GM18507 (cell line): ENCODE measurements at regions not wholly inside any gene's neighbourhood (a gene's known extent, or its start where the extent isn't known, plus 50 kb on each side); places are given as distances from the start of the nearest gene placed in this dataset.

Source experiments
- DNase-seq: peaks from one replicate; pipeline ENCODE4 v3.0.0; 2011; ENCODE audit warnings: low read depth; ENCODE audit not compliant: insufficient read length; ENCODE audit errors: extremely low spot score
- FAIRE-seq: peaks from 2 replicates; lab custom pipeline; 2011; peaks lifted over from hg19 to GRCh38; lab: Jason Lieb, UNC

DNA sequence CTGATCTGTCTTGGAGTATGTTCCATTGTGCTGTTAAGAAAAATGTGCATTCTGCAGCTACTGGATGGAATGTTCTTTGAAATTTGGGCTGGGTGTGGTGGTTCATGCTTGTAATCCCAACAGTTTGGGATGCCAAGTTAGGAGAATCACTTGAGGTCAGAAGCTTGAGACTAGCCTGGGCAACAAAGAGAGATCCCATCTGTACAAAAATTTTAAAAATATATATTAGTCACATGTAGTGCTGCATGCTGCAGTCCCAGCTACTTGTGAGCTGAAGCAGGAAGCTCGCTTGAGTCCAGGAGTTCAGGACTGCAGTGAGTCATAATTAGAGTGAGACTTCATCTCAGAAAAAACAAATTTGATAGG, 62.8 kb upstream of the PLSCR4 start:
- FAIRE-seq: no peak
- DNase-seq: no peak

DNA sequence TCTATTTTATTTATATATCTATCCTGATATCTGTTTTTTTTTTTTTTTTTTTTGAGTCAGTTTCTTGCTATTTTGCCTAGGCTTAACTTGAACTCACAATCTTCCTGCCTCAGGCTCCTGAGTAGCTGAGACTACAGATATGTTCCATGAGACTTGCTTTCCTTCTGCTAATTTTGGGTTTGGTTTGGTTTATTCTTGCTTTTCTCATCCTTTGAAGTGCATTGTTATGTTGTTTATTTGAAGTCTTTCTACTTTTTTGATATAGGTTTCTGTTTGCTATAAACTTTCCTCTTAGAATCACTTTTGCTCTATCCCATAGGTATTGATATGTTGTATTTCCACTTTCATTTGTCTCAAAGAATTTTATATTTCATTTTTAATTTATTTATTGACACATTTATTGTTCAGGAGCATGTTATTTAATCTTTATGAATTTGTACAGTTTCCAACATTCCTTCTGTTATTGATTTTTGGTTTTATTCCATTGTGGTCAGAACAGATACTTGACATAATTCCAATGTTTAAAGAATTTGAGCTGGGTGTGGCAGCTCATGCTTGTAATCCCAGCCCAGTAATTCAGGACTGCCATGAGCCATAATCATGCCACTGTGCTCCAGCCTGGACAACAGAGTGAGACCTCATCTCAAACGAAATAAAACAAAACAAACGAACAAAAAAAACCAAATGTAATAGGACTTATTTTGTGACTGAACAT, 62.3 kb upstream of the PLSCR4 start:
- FAIRE-seq (no peak), DNase-seq (no peak)

DNA sequence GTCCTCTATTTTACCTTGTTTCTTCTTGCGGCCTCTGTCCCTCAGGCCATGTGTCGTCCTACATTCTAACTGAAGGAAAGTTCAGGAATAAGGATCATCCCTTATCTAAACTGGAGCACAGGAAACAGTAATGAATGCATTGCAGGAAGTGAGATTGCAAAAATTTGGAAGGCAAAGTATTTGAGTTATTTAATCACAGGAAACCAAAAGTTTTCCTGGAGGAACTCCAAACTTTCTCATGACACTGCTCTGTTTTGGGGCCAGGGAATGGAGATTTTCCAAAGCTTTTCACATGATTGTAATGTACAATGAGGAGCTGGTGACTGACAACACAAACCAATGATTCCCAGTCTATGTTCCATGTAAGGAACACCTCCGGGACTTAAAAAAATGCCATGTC, 57.8 kb upstream of the PLSCR4 start:
- DNase-seq (no peak), FAIRE-seq (no peak)

DNA sequence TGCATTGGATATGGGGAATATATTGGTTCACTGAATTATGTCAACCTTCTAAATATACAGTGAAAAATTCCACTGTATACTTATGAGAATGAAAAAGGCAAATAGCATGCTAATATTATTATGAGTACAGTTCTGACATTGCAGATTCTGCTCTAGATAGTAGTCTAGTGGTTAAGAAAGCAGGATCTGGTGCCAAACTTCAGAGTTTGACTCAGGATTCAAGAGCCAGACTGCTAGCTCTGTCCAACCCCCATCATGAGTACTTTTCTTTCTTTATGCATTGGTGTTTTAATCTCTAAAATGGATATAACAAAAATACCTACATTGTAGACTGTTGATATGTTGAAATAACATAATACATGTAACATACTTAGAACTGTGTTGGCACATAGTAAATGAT, 57.3 kb upstream of the PLSCR4 start:
- DNase-seq (no peak), FAIRE-seq (no peak)

DNA sequence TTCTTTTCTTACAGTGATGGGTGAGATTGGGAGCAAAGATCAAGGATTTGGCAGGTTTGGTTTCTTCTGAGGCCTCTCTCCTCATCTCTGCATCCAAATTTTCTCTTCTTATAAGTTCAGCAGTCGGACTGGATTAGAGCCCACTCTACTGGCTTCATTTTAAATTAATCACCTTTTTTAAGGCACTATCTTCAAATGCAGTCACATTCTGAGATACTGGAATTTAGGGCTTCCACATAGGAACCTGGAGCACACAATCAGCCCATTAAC, 56.5 kb upstream of the PLSCR4 start:
- FAIRE-seq: no peak

DNA sequence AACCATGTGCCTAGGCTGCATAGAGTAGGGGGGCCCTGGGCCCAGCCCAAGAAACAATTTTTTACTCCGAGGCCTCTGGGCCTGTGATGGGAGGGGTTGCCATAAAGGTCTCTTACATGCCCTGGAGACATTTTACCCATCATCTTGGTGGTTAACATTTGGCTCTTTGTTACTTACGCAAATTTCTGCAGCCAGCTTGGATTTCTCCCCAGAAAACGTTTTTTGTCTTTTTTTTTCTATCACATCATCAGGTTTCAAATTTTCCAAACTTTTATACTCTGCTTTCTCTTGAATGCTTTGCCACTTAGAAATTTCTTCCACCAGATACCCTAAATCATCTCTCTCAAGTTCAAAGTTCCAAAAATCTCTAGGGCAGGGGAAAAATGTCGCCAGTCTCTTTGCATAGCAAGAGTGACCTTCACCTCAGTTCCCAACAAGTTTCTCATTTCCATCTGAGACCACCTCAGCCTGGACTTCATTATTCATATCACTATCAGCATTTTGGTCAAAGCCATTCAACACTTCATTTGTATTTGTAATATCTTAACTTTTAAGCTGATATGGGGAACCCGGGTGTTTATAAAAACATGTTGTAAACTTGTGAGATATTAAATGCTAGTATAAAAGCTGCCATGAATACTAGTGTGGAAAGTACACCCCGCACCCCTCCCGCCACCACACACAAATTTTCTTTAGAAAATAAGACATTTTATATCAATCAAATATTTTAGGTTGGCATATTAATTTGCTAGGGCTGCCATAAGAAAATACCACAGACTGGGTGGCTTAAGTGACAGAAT, 56.0 kb upstream of the PLSCR4 start:
- no peak for FAIRE-seq
- DNase-seq: no peak

More for the DNA sequence above, 56.5 kb upstream of the PLSCR4 start:
- no peak for DNase-seq

DNA sequence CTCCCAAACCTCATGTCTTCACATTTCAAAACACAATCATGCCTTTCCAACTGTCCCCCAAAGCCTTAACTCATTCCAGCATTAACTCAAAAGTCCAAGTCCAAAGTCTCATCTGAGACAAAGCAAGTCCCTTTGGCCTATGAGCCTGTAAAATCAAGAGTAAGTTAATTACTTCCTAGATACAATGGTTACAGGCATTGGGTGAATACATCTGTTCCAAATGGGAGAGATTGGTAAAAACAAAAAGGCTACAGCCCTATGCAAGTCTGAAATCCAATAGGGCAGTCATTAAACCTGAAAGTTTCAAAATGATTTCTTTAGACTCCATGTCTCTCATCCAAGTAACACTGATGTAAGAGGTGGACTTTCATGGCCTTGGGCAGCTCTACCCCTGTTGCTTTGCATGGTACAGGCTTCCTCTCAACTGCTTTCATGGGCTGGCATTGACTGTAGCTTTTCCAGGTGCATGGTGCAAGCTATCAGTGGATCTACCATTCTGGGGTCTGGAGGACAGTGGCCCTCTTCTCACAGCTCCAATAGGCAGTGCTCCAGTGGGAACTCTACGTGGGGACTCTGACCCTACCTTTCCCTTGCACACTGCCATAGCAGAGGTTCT, 55.0 kb upstream of the PLSCR4 start:
- DNase-seq (no peak), FAIRE-seq (no peak)

DNA sequence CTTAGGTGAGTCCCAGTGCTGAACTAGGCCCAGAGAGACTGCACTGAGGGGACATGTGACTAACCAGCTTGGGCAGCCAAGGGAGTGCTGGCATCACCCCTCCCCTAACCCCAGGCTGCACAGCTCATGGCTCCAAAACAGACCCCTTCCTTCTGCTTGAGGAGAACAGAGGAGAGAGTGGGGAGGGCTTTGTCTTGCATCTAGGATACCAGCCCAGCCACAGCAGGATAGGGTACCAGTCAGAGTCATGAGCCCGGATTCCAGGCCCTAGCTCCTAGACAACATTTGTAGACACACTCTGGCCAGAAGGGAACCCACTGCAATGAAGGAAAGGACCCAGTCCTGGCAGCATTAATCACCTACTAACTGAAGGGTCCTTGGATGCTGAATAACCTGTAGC, 49.9 kb upstream of the PLSCR4 start:
- DNase-seq (no peak), FAIRE-seq (no peak)
